ENCODE measurements at regions not wholly inside any gene's neighbourhood (a gene's known extent, or its start where the extent isn't known, plus 50 kb on each side); places are given as distances from the start of the nearest gene placed in this dataset.
"Not testable (repeated sequence)": the region's sequence is repeated elsewhere in the genome, so short reads cannot be mapped to it uniquely, and the experiment has no call there.

DNA sequence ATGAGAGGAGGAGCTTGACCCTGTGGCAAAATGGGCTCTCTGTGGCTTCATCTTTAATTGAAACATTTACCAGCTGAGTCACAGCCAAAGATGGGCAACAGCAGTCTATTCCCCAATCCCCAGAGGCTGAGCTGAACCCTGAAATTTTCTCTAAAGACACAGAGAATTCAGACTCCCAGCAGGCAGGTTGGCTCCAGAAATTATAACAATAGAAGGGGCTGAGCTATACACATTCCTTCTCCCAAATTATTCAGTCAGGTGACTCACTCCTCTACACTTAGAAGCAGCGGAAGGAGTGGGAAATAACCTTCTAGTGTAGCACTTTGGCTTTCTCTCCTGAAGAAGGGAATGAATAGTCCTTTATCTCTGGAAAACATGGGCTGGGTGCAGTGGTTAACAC, 264.3 kb upstream of the ARHGEF26 start:
- DNase-seq: no peak

- no peak for DNase-seq
These were observed 256.4 kb upstream of the ARHGEF26 start for GRCh38 chr3:153864793-153865192.

DNA sequence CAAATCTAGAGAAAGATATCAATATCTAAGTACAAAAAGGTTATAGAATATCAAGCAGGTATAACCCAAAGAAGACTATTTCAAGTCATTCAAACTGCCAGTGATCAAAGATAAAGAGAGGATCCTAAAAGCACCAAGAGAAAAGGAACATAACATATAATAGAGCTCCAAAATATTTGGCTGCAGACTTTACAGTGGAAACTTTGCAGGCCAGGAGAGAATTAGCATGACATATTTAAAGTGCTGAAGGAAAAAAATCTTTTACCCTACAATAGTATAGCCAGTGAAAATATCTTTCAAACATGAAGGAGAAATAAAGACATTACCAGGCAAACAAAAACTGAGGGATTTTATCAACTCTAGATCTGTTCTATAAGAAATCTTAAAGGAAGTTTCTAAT, 254.3 kb upstream of the ARHGEF26 start:
- no peak for DNase-seq

DNA sequence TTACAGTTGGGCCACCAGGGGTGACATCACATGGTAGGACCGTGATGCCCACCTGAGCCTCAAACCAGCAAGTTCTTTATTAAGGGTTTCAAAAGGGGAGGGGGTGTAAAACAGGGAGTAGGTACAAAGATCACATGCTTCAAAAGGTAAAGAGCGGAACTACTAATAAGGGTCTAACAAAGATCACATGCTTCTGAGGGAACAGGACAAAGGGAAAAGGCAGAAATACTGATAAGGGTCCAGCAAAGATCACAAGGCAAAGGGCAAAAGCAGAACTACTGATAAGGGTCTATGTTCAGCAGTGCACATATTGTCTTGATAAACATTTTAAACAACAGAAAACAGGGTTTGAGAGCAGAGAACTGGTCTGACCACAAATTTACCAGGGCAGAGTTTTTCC, 246.8 kb upstream of the ARHGEF26 start:
- not testable (repeated sequence) for DNase-seq

DNA sequence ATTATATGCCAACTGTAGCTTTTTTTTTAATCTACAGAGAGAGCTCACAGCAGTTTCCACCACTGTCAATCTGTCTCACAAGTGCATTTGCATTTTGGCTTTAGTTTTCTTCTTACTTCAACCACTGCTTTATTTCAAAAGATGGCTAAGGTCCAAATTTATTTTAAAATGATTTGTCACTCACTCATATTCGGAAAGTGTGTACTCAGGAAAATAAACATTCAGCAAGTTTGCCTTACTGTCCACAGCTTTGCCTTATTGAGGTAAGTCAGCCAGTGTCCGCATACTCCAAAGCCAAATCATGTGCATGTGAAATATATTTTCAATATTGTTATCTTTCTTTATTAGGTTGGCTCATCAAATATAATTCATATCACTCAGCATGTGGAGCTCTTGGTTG, 240.7 kb upstream of the ARHGEF26 start:
- DNase-seq: no peak

DNA sequence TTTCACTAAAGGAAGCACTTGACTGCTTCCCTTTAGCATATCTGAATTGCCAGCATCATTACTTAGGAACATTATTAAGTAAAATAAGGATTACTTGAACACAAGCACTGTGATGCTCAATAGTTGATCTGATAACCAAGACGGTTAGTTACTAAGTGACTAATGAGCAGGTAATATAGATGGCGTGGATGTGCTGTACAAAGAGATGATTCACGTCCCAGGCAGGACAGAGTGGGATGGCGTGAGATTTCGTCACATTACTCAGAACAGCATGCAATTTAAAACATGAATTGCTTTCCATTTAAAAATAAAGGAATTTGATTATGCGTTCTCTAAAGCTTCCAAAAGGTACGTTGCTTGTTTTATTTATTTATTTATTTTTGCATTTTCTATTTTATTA, 240.0 kb upstream of the ARHGEF26 start:
- no peak for DNase-seq

GRCh38 chr3:153885359-153885758, 235.8 kb upstream of the ARHGEF26 start:
- DNase-seq: peak; percentile 96

- DNase-seq: no peak
These were observed 231.3 kb upstream of the ARHGEF26 start for GRCh38 chr3:153889905-153890334.

- DNase-seq: no peak
These were observed 229.1 kb upstream of the ARHGEF26 start for GRCh38 chr3:153892126-153892525.

DNA sequence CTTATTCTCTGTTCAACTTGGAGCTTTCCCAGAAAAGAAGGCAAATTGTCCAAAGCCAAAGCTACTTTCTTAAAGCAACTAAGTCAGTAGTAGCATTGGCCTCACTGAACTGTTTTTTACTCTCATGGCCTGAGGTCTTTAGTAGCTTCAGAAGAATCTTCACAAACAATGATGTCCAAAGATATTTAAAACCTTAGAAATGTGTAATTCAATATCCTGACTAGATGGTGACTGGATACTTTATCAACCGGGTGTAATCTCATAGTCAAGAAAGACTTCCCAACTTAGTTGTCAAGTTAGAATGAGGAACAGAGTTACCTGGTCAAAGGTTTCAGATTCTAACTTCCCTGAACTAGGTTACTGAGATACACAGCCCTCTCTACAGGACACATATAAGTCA, 226.3 kb upstream of the ARHGEF26 start:
- DNase-seq: no peak

- DNase-seq: no peak
These were observed 225.0 kb upstream of the ARHGEF26 start for GRCh38 chr3:153896197-153896596.

- DNase-seq: no peak
These were observed 224.0 kb upstream of the ARHGEF26 start for GRCh38 chr3:153897025-153897723.

DNA sequence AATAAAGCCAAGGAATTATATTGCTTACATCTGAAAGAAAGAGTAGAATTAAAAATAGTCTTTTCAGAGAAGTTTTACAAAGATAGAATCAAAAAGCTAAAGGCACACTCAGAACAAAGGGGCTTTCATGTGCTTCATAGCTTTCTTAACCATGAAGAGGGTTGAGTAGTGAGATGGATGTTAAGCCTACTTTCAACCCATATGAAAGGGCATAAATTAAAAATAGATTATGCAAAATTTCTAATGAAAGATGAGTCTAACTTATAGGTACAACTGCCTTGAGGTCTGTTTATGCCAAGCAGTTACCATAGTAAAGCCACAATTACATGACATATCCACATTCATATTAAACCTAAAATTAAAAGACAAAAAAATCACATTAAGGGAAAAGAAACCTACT, 223.3 kb upstream of the ARHGEF26 start:
- DNase-seq: no peak

GRCh38 chr3:153901152-153901551, 220.0 kb upstream of the ARHGEF26 start:
- DNase-seq: no peak

- no peak for DNase-seq
These were observed 219.2 kb upstream of the ARHGEF26 start for GRCh38 chr3:153901991-153902390.

GRCh38 chr3:153903430-153903829, 217.8 kb upstream of the ARHGEF26 start:
- DNase-seq: no peak

DNA sequence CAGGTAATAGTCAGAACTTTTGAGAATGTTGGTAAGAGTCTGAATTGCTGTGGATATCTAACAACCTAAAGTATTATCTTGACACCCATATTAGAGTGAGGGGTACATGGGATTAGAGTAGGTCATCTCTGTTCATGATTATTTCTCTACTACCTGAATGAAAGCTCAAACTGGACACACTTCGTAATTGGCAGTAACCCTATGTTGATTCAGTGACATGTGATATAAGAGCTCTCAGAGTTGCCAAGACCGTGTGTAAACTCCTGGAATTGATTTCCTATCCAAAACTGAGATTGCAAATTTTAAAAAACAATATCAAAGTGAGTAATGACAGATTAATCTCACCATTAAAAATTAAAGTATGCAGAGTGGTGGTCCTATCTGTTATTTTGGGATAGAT, 214.8 kb upstream of the ARHGEF26 start:
- DNase-seq: no peak

DNA sequence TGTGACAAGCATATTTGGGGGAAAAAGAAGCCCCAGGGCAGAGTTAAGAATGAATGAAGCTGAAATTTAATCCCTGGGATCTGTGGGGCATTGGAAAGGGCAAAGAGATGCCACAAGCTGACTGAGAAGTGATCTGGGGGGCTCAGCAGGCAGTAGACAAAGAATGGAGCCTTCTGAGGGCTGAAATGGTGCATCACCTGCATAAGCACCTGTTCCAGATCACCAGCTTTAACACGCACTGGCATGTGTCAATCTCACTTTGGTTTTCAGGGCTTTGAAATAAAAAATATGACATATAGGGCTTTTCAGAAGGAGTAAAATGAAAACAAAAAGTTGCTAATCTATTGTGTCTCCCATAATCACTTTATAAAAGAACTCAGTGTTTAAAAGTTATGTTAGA, 210.8 kb upstream of the ARHGEF26 start:
- no peak for DNase-seq

DNA sequence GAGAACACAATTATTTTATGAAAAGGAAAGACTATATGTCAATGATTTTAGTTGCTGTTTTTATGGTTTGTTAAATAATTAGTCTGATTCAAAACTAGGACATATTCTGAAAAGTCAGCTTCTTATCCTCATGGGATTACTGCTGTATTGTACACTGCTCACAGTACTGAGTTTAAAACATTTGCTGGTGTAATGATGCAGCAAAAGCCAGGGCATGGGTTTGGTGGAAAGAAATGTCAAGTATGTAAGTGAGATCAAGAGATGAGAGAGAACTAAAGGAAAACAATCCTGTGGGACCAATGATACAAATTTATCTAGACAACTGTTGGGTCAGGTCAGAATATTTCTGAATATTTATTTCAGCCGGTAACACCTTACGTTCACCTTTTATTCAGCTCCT, 210.1 kb upstream of the ARHGEF26 start:
- no peak for DNase-seq

DNA sequence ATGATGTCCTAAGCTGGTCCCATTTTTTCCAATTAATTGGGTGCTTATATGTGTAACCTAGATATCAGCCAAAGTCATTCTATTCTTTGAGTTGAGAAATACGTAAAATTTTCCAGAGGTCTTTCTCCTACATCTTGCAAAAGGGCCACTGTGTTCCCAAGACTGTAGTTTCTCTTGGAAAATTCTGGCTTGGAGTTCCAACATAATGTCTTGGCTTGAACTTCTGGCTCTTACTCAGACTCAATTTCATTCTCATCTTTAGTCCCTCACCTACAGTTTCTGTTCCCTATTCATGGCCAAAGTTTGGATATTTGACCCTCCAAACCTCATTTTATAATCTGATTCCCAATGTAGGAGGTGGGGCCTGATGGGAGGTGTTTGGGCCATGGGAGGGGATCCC, 201.4 kb upstream of the ARHGEF26 start:
- DNase-seq: no peak

DNA sequence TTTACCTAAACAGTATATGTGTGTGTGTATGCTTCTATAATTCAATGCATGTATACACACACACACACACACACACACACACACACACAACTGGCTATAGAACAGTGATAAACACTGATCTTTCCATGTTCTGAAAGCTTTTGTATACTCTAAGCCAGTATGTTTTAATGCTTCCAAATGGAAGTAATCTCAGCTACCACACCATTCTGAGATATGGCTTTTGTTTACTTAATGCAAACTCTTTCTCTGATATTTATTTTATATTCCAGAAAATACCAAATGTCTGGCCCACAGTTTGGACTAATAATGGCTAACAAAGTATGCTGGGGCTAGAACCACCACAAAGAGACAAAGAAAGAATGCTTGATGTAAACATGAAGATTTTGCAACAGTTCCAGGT, 199.4 kb upstream of the ARHGEF26 start:
- no peak for DNase-seq

GRCh38 chr3:153925841-153926514, 195.2 kb upstream of the ARHGEF26 start:
- no peak for DNase-seq

DNA sequence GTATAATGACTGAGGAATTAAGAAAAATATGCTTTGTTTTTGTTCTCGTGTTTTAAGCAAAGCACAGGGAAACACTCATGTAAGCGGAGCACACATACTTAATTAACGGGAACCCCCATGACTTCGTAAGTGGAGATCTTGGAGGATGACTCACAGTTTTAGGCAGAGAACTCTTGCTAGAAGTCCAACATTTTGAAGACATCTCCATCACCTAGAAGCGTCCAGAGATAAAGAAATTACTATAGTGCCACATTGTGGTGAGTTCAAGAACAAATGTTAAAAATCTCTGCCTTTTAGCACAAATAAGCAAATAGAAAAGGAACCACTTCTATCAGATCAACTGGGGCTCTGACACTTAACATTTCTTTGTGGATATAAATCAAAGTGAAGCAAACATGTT, 194.1 kb upstream of the ARHGEF26 start:
- DNase-seq: peak; percentile 49

GRCh38 chr3:153928851-153929250, 192.3 kb upstream of the ARHGEF26 start:
- no peak for DNase-seq

- DNase-seq: not testable (repeated sequence)
These were observed 187.7 kb upstream of the ARHGEF26 start for GRCh38 chr3:153933481-153933880.

All from NCI-H524 treated with DMSO at 0.1 percent for 48 hours (cell line).